HepG2 (cell line): ENCODE measurements at regions not wholly inside any gene's neighbourhood (a gene's known extent, or its start where the extent isn't known, plus 50 kb on each side); places are given as distances from the start of the nearest gene placed in this dataset.

Experiments
- ATAC-seq: fragments of 200-7000 bp; cut with Tn5 transposase; 3 replicates; pipeline ENCODE4 v1.9.1; 2020; ENCODE audit warnings: mild to moderate bottlenecking, moderate library complexity
- BruUV-seq: library from RNA; stranded (reverse); fragments of 400-500 nt; replicated peaks from 2 replicates; lab custom pipeline; 2021; lab: Mats Ljungman, UMichigan
- CTCF ChIA-PET: fragments of 300-600 bp; formaldehyde crosslinking; extraction: SDS; loops from one replicate; lab custom pipeline; 2021; ENCODE audit warnings: low total read pairs, inconsistent platforms, low intra/inter-chr PET ratio; lab: Yijun Ruan, JAX
- POLR2A ChIA-PET: fragments of 350-600 bp; sonication (Branson Sonifier 250); formaldehyde crosslinking; loops from one replicate; lab custom pipeline; 2020; ENCODE audit warnings: antibody characterized with exemption, inconsistent platforms; lab: Yijun Ruan, JAX
- DNase-seq: peaks from one replicate; pipeline ENCODE4 v3.0.0-alpha.2; 2015; ENCODE audit warnings: low spot score
- FAIRE-seq: peaks from 3 replicates; lab custom pipeline; 2011; peaks lifted over from hg19 to GRCh38; lab: Jason Lieb, UNC
- H2AFZ ChIP-seq: one replicate; pipeline ENCODE4 v1.6.1; 2011; ENCODE audit warnings: low read length, inconsistent platforms
- H3K27ac ChIP-seq: fragments of 300-600 bp; 3 replicates; pipeline ENCODE4 v1.8.0; 2011; ENCODE audit warnings: mixed run types, mild to moderate bottlenecking, mixed read lengths, low read length, inconsistent platforms; ENCODE audit not compliant: insufficient read depth; ENCODE audit errors: extremely low read length
- H3K27me3 ChIP-seq, 2 experiments: fragments of 200-600 bp in 1 of 2; 2 replicates in 1 of 2; 3 replicates in 1 of 2; pipeline versions ENCODE4 v1.6.0 to v1.8.0; 2011; ENCODE audit warnings: low read length in 2 of 2, mild to moderate bottlenecking in 2 of 2, moderate library complexity in 2 of 2, inconsistent platforms in 1 of 2; ENCODE audit not compliant: insufficient read depth in 2 of 2, control insufficient read depth in 1 of 2
- H3K36me3 ChIP-seq, 2 experiments: fragments of 200-600 bp in 1 of 2; replicated peaks in 1 of 2; 2 replicates in 1 of 2; 3 replicates in 1 of 2; pipeline versions ENCODE4 v1.5.1 to v1.8.0; 2011; ENCODE audit warnings: low read length in 2 of 2, inconsistent platforms in 1 of 2; ENCODE audit not compliant: insufficient read depth in 2 of 2, control insufficient read depth in 1 of 2
- H3K4me1 ChIP-seq: 2 replicates; pipeline ENCODE4 v1.5.1; 2012; ENCODE audit warnings: low read length, inconsistent platforms; ENCODE audit not compliant: insufficient read depth
- H3K4me2 ChIP-seq: 2 replicates; pipeline ENCODE4 v1.6.0; 2011; ENCODE audit warnings: low read depth, low read length, inconsistent platforms
- H3K4me3 ChIP-seq, 3 experiments: fragments of 200-600 bp in 1 of 3; sonication (generic), shearing (Covaris generic) in 1 of 3; replicated peaks in 1 of 3; 2 replicates each; pipeline ENCODE4 v1.5.1; 2011 to 2016; ENCODE audit warnings: low read length in 3 of 3, inconsistent platforms in 2 of 3, low read depth in 2 of 3, mild to moderate bottlenecking in 2 of 3, control low read depth in 1 of 3, mixed read lengths in 1 of 3; ENCODE audit not compliant: insufficient read depth in 1 of 3
- H3K79me2 ChIP-seq: one replicate; pipeline ENCODE4 v1.6.1; 2011; ENCODE audit warnings: low read length, inconsistent platforms; ENCODE audit not compliant: insufficient read depth
- H3K9ac ChIP-seq: 2 replicates; pipeline ENCODE4 v1.6.0; 2011; ENCODE audit warnings: mild to moderate bottlenecking, low read depth, low read length, inconsistent platforms; ENCODE audit not compliant: insufficient read depth
- H3K9me3 ChIP-seq: 2 replicates; pipeline ENCODE4 v1.5.1; 2012; ENCODE audit warnings: mild to moderate bottlenecking, low read length
- H4K20me1 ChIP-seq: 2 replicates; pipeline ENCODE4 v1.6.0; 2011; ENCODE audit warnings: inconsistent platforms, mild to moderate bottlenecking, low read length, moderate library complexity; ENCODE audit not compliant: insufficient read depth
- MNT ChIP-seq: fragments of 450-650 bp; IDR thresholded peaks from 2 replicates; pipeline ENCODE4 v1.6.1; 2016
- MZF1 ChIP-seq: sonication (generic); formaldehyde crosslinking; IDR thresholded peaks from 2 replicates; pipeline ENCODE4 v1.8.1; 2023; ENCODE audit warnings: mild to moderate bottlenecking, missing genetic modification reagents, borderline replicate concordance
- XBP1 ChIP-seq: sonication (generic); formaldehyde crosslinking; IDR thresholded peaks from 2 replicates; pipeline ENCODE4 v1.5.0; 2020; ENCODE audit warnings: missing genetic modification reagents
- WGBS: methylation state at CpG from one replicate; pipeline ENCODE4 v1.1.6; 2017; ENCODE audit warnings: low lambda C conversion rate; 5-methylcytosine and 5-hydroxymethylcytosine counted together
- in situ Hi-C: cut with HindIII; loops from 2 replicates; pipeline ENCODE4 v1.10.0; 2017; ENCODE audit warnings: low pct_unique_long_range_greater_than_20kb; ENCODE audit not compliant: extremely low pct_ligation_motif_present
- intact Hi-C: fragments of 100-400 bp; cut with micrococcal nuclease; formaldehyde crosslinking; loops from one replicate; pipeline ENCODE4 v1.10.0; 2022; ENCODE audit not compliant: unreplicated experiment

DNA sequence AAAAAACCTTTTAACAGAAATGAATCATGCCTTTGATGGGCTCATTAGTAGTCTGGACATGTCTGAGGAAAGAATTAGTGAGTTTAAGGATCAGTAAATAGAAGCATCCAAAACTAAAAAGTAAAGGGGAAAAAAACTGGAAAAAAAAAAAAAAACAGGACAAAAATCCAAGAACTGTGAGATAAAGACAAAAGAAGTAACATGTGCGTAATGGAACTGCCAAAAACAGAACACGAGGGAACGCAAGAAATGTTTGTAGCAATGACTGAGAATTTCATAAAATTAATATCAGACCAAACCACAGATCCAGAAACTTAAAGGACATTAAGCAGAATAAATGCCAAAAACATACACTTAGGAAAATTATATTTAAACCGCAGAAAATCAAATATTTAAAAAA lies 77.4 kb downstream of the MS4A13 start:
- no peaks in the 10 kb centered on the region for H3K9me3 ChIP-seq
- H2AFZ ChIP-seq, result no peak overlapping the region
- H3K27me3 ChIP-seq, result no peaks in the 10 kb centered on the region
- no peak overlapping the region for H3K27ac ChIP-seq
- 36% methylated on average over 4 of the region's 4 CpGs for WGBS
- no peak for FAIRE-seq
- POLR2A ChIA-PET, result no interaction called here
- in situ Hi-C loops, result no loop called here
- H3K4me3 ChIP-seq, result no peak overlapping the region
- H3K36me3 ChIP-seq, result no peaks in the 10 kb centered on the region
- no peaks in the 10 kb centered on the region for H3K79me2 ChIP-seq
- no TSS peak for BruUV-seq
- H4K20me1 ChIP-seq, result no peaks in the 10 kb centered on the region
- no peak overlapping the region for H3K4me2 ChIP-seq
- TF ChIP-seq MNT (peak; percentile 89), XBP1 (CRISPR knock-in tag) (no peak)
- TF ChIP-seq, all 625 proteins: peak for 1
- ATAC-seq, result no peak
- no peak for DNase-seq
- intact Hi-C loops, result no loop called here
- Histone ChIP-seq H3K4me1 (no peaks in the 10 kb centered on the region), H3K9ac (no peak overlapping the region)
- CTCF ChIA-PET, result no interaction called here

GRCh38 chr11:60594998-60595642 lies 79.9 kb downstream of the MS4A13 start:
- no peaks in the 10 kb centered on the region for H4K20me1 ChIP-seq
- FAIRE-seq (no peak), ATAC-seq (no peak), DNase-seq (no peak)
- CTCF ChIA-PET, result no interaction called here
- no peaks in the 10 kb centered on the region for H3K36me3 ChIP-seq
- H3K4me3 ChIP-seq, result no peak overlapping the region
- H3K9ac ChIP-seq, result no peak overlapping the region
- no peaks in the 10 kb centered on the region for H3K79me2 ChIP-seq
- no peak overlapping the region for H3K27ac ChIP-seq
- no peaks in the 10 kb centered on the region for H3K4me1 ChIP-seq
- TF ChIP-seq MZF1 (CRISPR knock-in tag), result no peak
- no peak overlapping the region for H2AFZ ChIP-seq
- BruUV-seq, result no TSS peak
- intact Hi-C loops (no loop called here), in situ Hi-C loops (no loop called here)
- POLR2A ChIA-PET, result no interaction called here
- no peaks in the 10 kb centered on the region for H3K9me3 ChIP-seq
- 20% methylated on average over 4 of the region's 4 CpGs for WGBS
- H3K4me2 ChIP-seq, result no peak overlapping the region
- H3K27me3 ChIP-seq, result no peaks in the 10 kb centered on the region
